ENCODE measurements at regions not wholly inside any gene's neighbourhood (a gene's known extent, or its start where the extent isn't known, plus 50 kb on each side); places are given as distances from the start of the nearest gene placed in this dataset.
"Not testable (repeated sequence)": the region's sequence is repeated elsewhere in the genome, so short reads cannot be mapped to it uniquely, and the experiment has no call there.

- peak; percentile 58 for DNase-seq
Observed at GRCh38 chr9:115681585-115681984, 472.0 kb upstream of the PAPPA start.

GRCh38 chr9:115686069-115686468, 467.5 kb upstream of the PAPPA start:
- Histone ChIP-seq H3K27ac (ENCODE audit: low read length) (no peak overlapping the region), H3K4me3 (ENCODE audit: low read length) (no peak overlapping the region), H3K27me3 (ENCODE audit: control insufficient read depth, insufficient read depth, low read length) (no peaks in the 10 kb centered on the region), H3K4me1 (ENCODE audit: control insufficient read depth, insufficient read depth, low read length) (no peaks in the 10 kb centered on the region), H3K9me3 (replicated peaks; ENCODE audit: control insufficient read depth, low read depth, low read length) (no peaks in the 10 kb centered on the region), H3K36me3 (ENCODE audit: control insufficient read depth, insufficient read depth, low read length) (no peaks in the 10 kb centered on the region)
- no CpG with 5 or more reads among the region's 1 CpG for WGBS (ENCODE audit: insufficient coverage)
- DNase-seq: no peak

More at GRCh38 chr9:115681585-115681984, 472.0 kb upstream of the PAPPA start:
- no CpG with 5 or more reads among the region's 3 CpGs for WGBS (ENCODE audit: insufficient coverage)
- H3K27ac ChIP-seq (ENCODE audit: low read length): no peak overlapping the region
- H3K9me3 ChIP-seq (replicated peaks; ENCODE audit: control insufficient read depth, low read depth, low read length): no peaks in the 10 kb centered on the region
- no peak overlapping the region for H3K4me3 ChIP-seq (ENCODE audit: low read length)
- no peaks in the 10 kb centered on the region for H3K27me3 ChIP-seq (ENCODE audit: control insufficient read depth, insufficient read depth, low read length)
- H3K36me3 ChIP-seq (ENCODE audit: control insufficient read depth, insufficient read depth, low read length): no peaks in the 10 kb centered on the region
- no peaks in the 10 kb centered on the region for H3K4me1 ChIP-seq (ENCODE audit: control insufficient read depth, insufficient read depth, low read length)

- H3K4me3 ChIP-seq (ENCODE audit: low read length): no peak overlapping the region
- no peak for DNase-seq
Observed at GRCh38 chr9:115687356-115687755, 466.2 kb upstream of the PAPPA start.

GRCh38 chr9:115689331-115689730, 464.3 kb upstream of the PAPPA start:
- no CpG with 5 or more reads among the region's 1 CpG for WGBS (ENCODE audit: insufficient coverage)
- Histone ChIP-seq H3K9me3 (replicated peaks; ENCODE audit: control insufficient read depth, low read depth, low read length) (no peaks in the 10 kb centered on the region), H3K27me3 (ENCODE audit: control insufficient read depth, insufficient read depth, low read length) (no peaks in the 10 kb centered on the region), H3K4me1 (ENCODE audit: control insufficient read depth, insufficient read depth, low read length) (no peaks in the 10 kb centered on the region), H3K4me3 (ENCODE audit: low read length) (no peak overlapping the region), H3K36me3 (ENCODE audit: control insufficient read depth, insufficient read depth, low read length) (no peaks in the 10 kb centered on the region), H3K27ac (ENCODE audit: low read length) (no peak overlapping the region)
- DNase-seq: no peak

More at GRCh38 chr9:115687356-115687755, 466.2 kb upstream of the PAPPA start:
- Histone ChIP-seq H3K36me3 (ENCODE audit: control insufficient read depth, insufficient read depth, low read length) (no peaks in the 10 kb centered on the region), H3K27ac (ENCODE audit: low read length) (no peak overlapping the region), H3K27me3 (ENCODE audit: control insufficient read depth, insufficient read depth, low read length) (no peaks in the 10 kb centered on the region), H3K9me3 (replicated peaks; ENCODE audit: control insufficient read depth, low read depth, low read length) (no peaks in the 10 kb centered on the region), H3K4me1 (ENCODE audit: control insufficient read depth, insufficient read depth, low read length) (no peaks in the 10 kb centered on the region)
- WGBS (ENCODE audit: insufficient coverage): no CpG with 5 or more reads among the region's 3 CpGs

- H3K36me3 ChIP-seq (ENCODE audit: control insufficient read depth, insufficient read depth, low read length): no peaks in the 10 kb centered on the region
- DNase-seq: no peak
- WGBS (ENCODE audit: insufficient coverage): 80% methylated on average over 1 of the region's 5 CpGs
- no peaks in the 10 kb centered on the region for H3K27me3 ChIP-seq (ENCODE audit: control insufficient read depth, insufficient read depth, low read length)
- H3K9me3 ChIP-seq (replicated peaks; ENCODE audit: control insufficient read depth, low read depth, low read length): no peaks in the 10 kb centered on the region
- no peak overlapping the region for H3K4me3 ChIP-seq (ENCODE audit: low read length)
- H3K4me1 ChIP-seq (ENCODE audit: control insufficient read depth, insufficient read depth, low read length): no peaks in the 10 kb centered on the region
- H3K27ac ChIP-seq (ENCODE audit: low read length): no peak overlapping the region
Observed at GRCh38 chr9:115690786-115691496, 462.6 kb upstream of the PAPPA start.

GRCh38 chr9:115691693-115692092, 461.9 kb upstream of the PAPPA start:
- H3K27me3 ChIP-seq (ENCODE audit: control insufficient read depth, insufficient read depth, low read length): no peaks in the 10 kb centered on the region
- H3K9me3 ChIP-seq (replicated peaks; ENCODE audit: control insufficient read depth, low read depth, low read length): no peaks in the 10 kb centered on the region
- H3K36me3 ChIP-seq (ENCODE audit: control insufficient read depth, insufficient read depth, low read length): no peaks in the 10 kb centered on the region
- WGBS (ENCODE audit: insufficient coverage): 89% methylated on average over 1 of the region's 3 CpGs
- H3K4me3 ChIP-seq (ENCODE audit: low read length): no peak overlapping the region
- no peak overlapping the region for H3K27ac ChIP-seq (ENCODE audit: low read length)
- no peaks in the 10 kb centered on the region for H3K4me1 ChIP-seq (ENCODE audit: control insufficient read depth, insufficient read depth, low read length)
- no peak for DNase-seq

GRCh38 chr9:115692868-115693267, 460.7 kb upstream of the PAPPA start:
- H3K9me3 ChIP-seq (replicated peaks; ENCODE audit: control insufficient read depth, low read depth, low read length); H3K27ac ChIP-seq (ENCODE audit: low read length); DNase-seq; H3K27me3 ChIP-seq (ENCODE audit: control insufficient read depth, insufficient read depth, low read length); H3K4me1 ChIP-seq (ENCODE audit: control insufficient read depth, insufficient read depth, low read length); H3K4me3 ChIP-seq (ENCODE audit: low read length); H3K36me3 ChIP-seq (ENCODE audit: control insufficient read depth, insufficient read depth, low read length): not testable (repeated sequence)
- WGBS (ENCODE audit: insufficient coverage): 80% methylated on average over 1 of the region's 2 CpGs

- Histone ChIP-seq H3K9me3 (replicated peaks; ENCODE audit: control insufficient read depth, low read depth, low read length) (no peaks in the 10 kb centered on the region), H3K4me3 (ENCODE audit: low read length) (no peak overlapping the region), H3K4me1 (ENCODE audit: control insufficient read depth, insufficient read depth, low read length) (no peaks in the 10 kb centered on the region), H3K27ac (ENCODE audit: low read length) (no peak overlapping the region), H3K27me3 (ENCODE audit: control insufficient read depth, insufficient read depth, low read length) (no peaks in the 10 kb centered on the region), H3K36me3 (ENCODE audit: control insufficient read depth, insufficient read depth, low read length) (no peaks in the 10 kb centered on the region)
- no peak for DNase-seq
- 30% methylated on average over 1 of the region's 2 CpGs for WGBS (ENCODE audit: insufficient coverage)
Observed at GRCh38 chr9:115694014-115694413, 459.6 kb upstream of the PAPPA start.

GRCh38 chr9:115694991-115695390, 458.6 kb upstream of the PAPPA start:
- Histone ChIP-seq H3K36me3 (ENCODE audit: control insufficient read depth, insufficient read depth, low read length) (no peaks in the 10 kb centered on the region), H3K4me3 (ENCODE audit: low read length) (no peak overlapping the region), H3K4me1 (ENCODE audit: control insufficient read depth, insufficient read depth, low read length) (no peaks in the 10 kb centered on the region), H3K9me3 (replicated peaks; ENCODE audit: control insufficient read depth, low read depth, low read length) (no peaks in the 10 kb centered on the region), H3K27me3 (ENCODE audit: control insufficient read depth, insufficient read depth, low read length) (no peaks in the 10 kb centered on the region), H3K27ac (ENCODE audit: low read length) (no peak overlapping the region)
- no peak for DNase-seq

- no peaks in the 10 kb centered on the region for H3K36me3 ChIP-seq (ENCODE audit: control insufficient read depth, insufficient read depth, low read length)
- no peaks in the 10 kb centered on the region for H3K4me1 ChIP-seq (ENCODE audit: control insufficient read depth, insufficient read depth, low read length)
- H3K27me3 ChIP-seq (ENCODE audit: control insufficient read depth, insufficient read depth, low read length): no peaks in the 10 kb centered on the region
- H3K27ac ChIP-seq (ENCODE audit: low read length): no peak overlapping the region
- WGBS (ENCODE audit: insufficient coverage): 100% methylated on average over 1 of the region's 2 CpGs
- H3K4me3 ChIP-seq (ENCODE audit: low read length): no peak overlapping the region
- H3K9me3 ChIP-seq (replicated peaks; ENCODE audit: control insufficient read depth, low read depth, low read length): no peaks in the 10 kb centered on the region
- no peak for DNase-seq
Observed at GRCh38 chr9:115712981-115713380, 440.6 kb upstream of the PAPPA start.

GRCh38 chr9:115715666-115716065, 437.9 kb upstream of the PAPPA start:
- Histone ChIP-seq H3K27me3 (ENCODE audit: control insufficient read depth, insufficient read depth, low read length) (no peaks in the 10 kb centered on the region), H3K9me3 (replicated peaks; ENCODE audit: control insufficient read depth, low read depth, low read length) (no peaks in the 10 kb centered on the region), H3K4me3 (ENCODE audit: low read length) (no peak overlapping the region), H3K4me1 (ENCODE audit: control insufficient read depth, insufficient read depth, low read length) (no peaks in the 10 kb centered on the region), H3K36me3 (ENCODE audit: control insufficient read depth, insufficient read depth, low read length) (no peaks in the 10 kb centered on the region), H3K27ac (ENCODE audit: low read length) (no peak overlapping the region)
- DNase-seq: no peak
- WGBS (ENCODE audit: insufficient coverage): 60% methylated on average over 1 of the region's 2 CpGs

All from muscle of leg (tissue), 3 donors.